GM12878 (cell line): ENCODE measurements at regions not wholly inside any gene's neighbourhood (a gene's known extent, or its start where the extent isn't known, plus 50 kb on each side); places are given as distances from the start of the nearest gene placed in this dataset.

ENCODE experiments used
- ATAC-seq: fragments of 200-7000 bp; cut with Tn5 transposase; 3 replicates; pipeline ENCODE4 v1.9.1; 2020; ENCODE audit warnings: mild to moderate bottlenecking, moderate library complexity
- BruUV-seq: library from RNA; stranded (reverse); fragments of 400-500 nt; replicated peaks from 2 replicates; lab custom pipeline; 2021; lab: Mats Ljungman, UMichigan
- CTCF ChIA-PET: fragments of 300-600 bp; sonication (Branson Sonifier 250); formaldehyde crosslinking; extraction: SDS; loops from one replicate; lab custom pipeline; 2021; ENCODE audit warnings: inconsistent platforms; lab: Yijun Ruan, JAX
- POLR2A ChIA-PET: fragments of 350-600 bp; formaldehyde crosslinking; extraction: SDS; loops from one replicate; lab custom pipeline; 2021; ENCODE audit warnings: inconsistent platforms; lab: Charles Lee
- RAD21 ChIA-PET: fragments of 300-600 bp; sonication (Branson Sonifier 250); formaldehyde crosslinking; loops from one replicate; lab custom pipeline; 2023; ENCODE audit warnings: antibody characterized with exemption; ENCODE audit not compliant: unreplicated experiment; lab: Charles Lee
- SMC1A ChIA-PET: fragments of 300-600 bp; sonication (Branson Sonifier 250); formaldehyde crosslinking; loops from one replicate; lab custom pipeline; 2023; ENCODE audit not compliant: unreplicated experiment, uncharacterized antibody; lab: Charles Lee
- DNase-seq: peaks from one replicate; pipeline ENCODE4 v3.0.0-alpha.2; 2011; ENCODE audit warnings: low read depth, low spot score
- FAIRE-seq: peaks from 3 replicates; lab custom pipeline; 2011; peaks lifted over from hg19 to GRCh38; lab: Jason Lieb, UNC
- H2AFZ ChIP-seq: 2 replicates; pipeline ENCODE4 v1.6.0; 2011; ENCODE audit warnings: low read depth, low read length, control low read depth; ENCODE audit not compliant: control insufficient read depth
- H3K27ac ChIP-seq: 2 replicates; pipeline ENCODE4 v1.5.1; 2011; ENCODE audit warnings: control low read depth; ENCODE audit not compliant: control insufficient read depth, insufficient read depth
- H3K27me3 ChIP-seq, 2 experiments: replicated peaks in 1 of 2; 2 replicates each; pipeline versions ENCODE4 v1.6.0 to v1.6.1; 2011; ENCODE audit warnings: low read length in 1 of 2; ENCODE audit not compliant: control insufficient read depth in 2 of 2, insufficient read depth in 2 of 2
- H3K36me3 ChIP-seq, 2 experiments: 2 replicates each; pipeline ENCODE4 v1.5.1; 2011; ENCODE audit warnings: low read length in 1 of 2; ENCODE audit not compliant: control insufficient read depth in 2 of 2, insufficient read depth in 2 of 2
- H3K4me1 ChIP-seq: 2 replicates; pipeline ENCODE4 v1.6.1; 2011; ENCODE audit warnings: mild to moderate bottlenecking, low read length, moderate library complexity, mixed read lengths; ENCODE audit not compliant: control insufficient read depth, insufficient read depth
- H3K4me2 ChIP-seq: 2 replicates; pipeline ENCODE4 v1.6.0; 2011; ENCODE audit warnings: control low read depth; ENCODE audit not compliant: control insufficient read depth, insufficient read depth
- H3K4me3 ChIP-seq: fragments of 200-600 bp; sonication (generic); 2 replicates; pipeline ENCODE4 v1.5.1; 2016
- H3K79me2 ChIP-seq: 2 replicates; pipeline ENCODE4 v1.6.0; 2011; ENCODE audit warnings: low read length; ENCODE audit not compliant: control insufficient read depth, insufficient read depth
- H3K9ac ChIP-seq: 2 replicates; pipeline ENCODE4 v1.8.0; 2011; ENCODE audit warnings: low read length, control low read depth, mixed read lengths; ENCODE audit not compliant: control insufficient read depth, insufficient read depth
- H3K9me3 ChIP-seq: replicated peaks from 3 replicates; pipeline ENCODE4 v1.5.1; 2011; ENCODE audit warnings: mild to moderate bottlenecking, low read length; ENCODE audit not compliant: control insufficient read depth, insufficient read depth
- H4K20me1 ChIP-seq: 2 replicates; pipeline ENCODE4 v1.6.0; 2011; ENCODE audit not compliant: control insufficient read depth, insufficient read depth
- ATF2 ChIP-seq: IDR thresholded peaks from 2 replicates; pipeline ENCODE4 v1.6.1; 2012; ENCODE audit warnings: low read length, inconsistent platforms
- BHLHE40 ChIP-seq, 2 experiments: fragments of 450-650 bp in 1 of 2; IDR thresholded peaks; 2 replicates each; pipeline ENCODE4 v1.6.1; 2011 to 2017; ENCODE audit warnings: low read depth in 2 of 2, borderline replicate concordance in 1 of 2, improper control_type of control experiment in 1 of 2, low read length in 1 of 2, mild to moderate bottlenecking in 1 of 2
- CREM ChIP-seq: IDR thresholded peaks from 2 replicates; pipeline ENCODE4 v1.6.1; 2014; ENCODE audit warnings: antibody characterized with exemption, low read depth
- DPF2 ChIP-seq: fragments of 450-650 bp; IDR thresholded peaks from 2 replicates; pipeline ENCODE4 v1.6.1; 2017; ENCODE audit warnings: mild to moderate bottlenecking
- EP300 ChIP-seq, 2 experiments: fragments of 150-350 bp in 1 of 2; IDR thresholded peaks; 2 replicates each; pipeline ENCODE4 v1.6.1; 2011 to 2012; ENCODE audit warnings: low read depth in 2 of 2, low read length in 2 of 2, borderline replicate concordance in 1 of 2, improper control_type of control experiment in 1 of 2, inconsistent platforms in 1 of 2; ENCODE audit not compliant: control insufficient read depth in 1 of 2
- ESRRA ChIP-seq: IDR thresholded peaks from 2 replicates; pipeline ENCODE4 v1.6.1; 2012; ENCODE audit warnings: mild to moderate bottlenecking, low read length, improper control_type of control experiment
- JUND ChIP-seq: IDR thresholded peaks from 2 replicates; pipeline ENCODE4 v1.6.1; 2012; ENCODE audit warnings: low read depth, mild to moderate bottlenecking, low read length, improper control_type of control experiment, moderate library complexity
- KDM1A ChIP-seq: fragments of 200-600 bp; sonication (generic); IDR thresholded peaks from 2 replicates; pipeline ENCODE4 v1.6.1; 2016; ENCODE audit warnings: borderline replicate concordance
- MLLT1 ChIP-seq: fragments of 450-650 bp; IDR thresholded peaks from 2 replicates; pipeline ENCODE4 v1.6.1; 2016; ENCODE audit warnings: mild to moderate bottlenecking
- MTA2 ChIP-seq: fragments of 450-650 bp; IDR thresholded peaks from 2 replicates; pipeline ENCODE4 v1.6.1; 2016; ENCODE audit warnings: low read depth, mild to moderate bottlenecking, moderate library complexity
- PAX5 ChIP-seq: IDR thresholded peaks from 2 replicates; pipeline ENCODE4 v1.6.1; 2011; ENCODE audit warnings: low read depth, low read length, borderline replicate concordance
- POLR2AphosphoS5 ChIP-seq: IDR thresholded peaks from 2 replicates; pipeline ENCODE4 v1.6.1; 2011; ENCODE audit warnings: mild to moderate bottlenecking, low read length, inconsistent platforms
- RAD51 ChIP-seq: fragments of 450-650 bp; IDR thresholded peaks from 2 replicates; pipeline ENCODE4 v1.6.1; 2016; ENCODE audit warnings: moderate library complexity, mild to moderate bottlenecking, inconsistent platforms
- RBBP5 ChIP-seq: fragments of 200-600 bp; sonication (generic); conservative IDR thresholded peaks from 2 replicates; pipeline ENCODE4 v1.6.1; 2016
- STAT3 ChIP-seq: IDR thresholded peaks from 2 replicates; pipeline ENCODE4 v1.6.1; 2011; ENCODE audit warnings: low read depth, low read length, improper control_type of control experiment
- SUPT20H ChIP-seq: IDR thresholded peaks from 2 replicates; pipeline ENCODE4 v1.6.1; 2011; ENCODE audit warnings: low read depth, mild to moderate bottlenecking, low read length, moderate library complexity, borderline replicate concordance; ENCODE audit not compliant: control insufficient read depth
- TARDBP ChIP-seq: IDR thresholded peaks from 2 replicates; pipeline ENCODE4 v1.6.1; 2016; ENCODE audit warnings: borderline replicate concordance
- TBL1XR1 ChIP-seq: IDR thresholded peaks from 2 replicates; pipeline ENCODE4 v1.6.1; 2012; ENCODE audit warnings: low read depth, low read length, improper control_type of control experiment
- ZNF217 ChIP-seq: fragments of 450-650 bp; IDR thresholded peaks from 2 replicates; pipeline ENCODE4 v1.6.1; 2017; ENCODE audit warnings: antibody characterized with exemption, mild to moderate bottlenecking
- ZZZ3 ChIP-seq: IDR thresholded peaks from 2 replicates; pipeline ENCODE4 v1.6.1; 2011; ENCODE audit warnings: low read depth; ENCODE audit not compliant: control insufficient read depth, insufficient read length
- WGBS: methylation state at CpG from one replicate; pipeline ENCODE4 v1.1.6; 2016; ENCODE audit warnings: low lambda C conversion rate; ENCODE audit not compliant: insufficient replicate concordance, insufficient coverage; ENCODE audit errors: missing lambda C conversion rate; 5-methylcytosine and 5-hydroxymethylcytosine counted together
- in situ Hi-C: fragments of 300-500 bp; cut with MboI; formaldehyde crosslinking; loops from 9 replicates; pipeline ENCODE4 v1.14.3; 2018; ENCODE audit warnings: mixed read lengths
- intact Hi-C: fragments of 100-400 bp; cut with micrococcal nuclease; formaldehyde crosslinking; loops from one replicate; pipeline ENCODE4 v1.14.2; 2022; ENCODE audit not compliant: unreplicated experiment

- no peak for TF ChIP-seq RBBP5
- TF ChIP-seq ZZZ3 = no peak
- TF ChIP-seq KDM1A = no peak
- no peak for TF ChIP-seq BHLHE40 (IDR thresholded peaks at IDR 0.05; ENCODE audit: borderline replicate concordance in 1 of 2, low read depth in 2 of 2, low read length in 1 of 2)
- TF ChIP-seq STAT3 = no peak
Measured at GRCh38 chr19:13627531-13627930, 121.3 kb upstream of the CACNA1A start (continued).

GRCh38 chr19:13623716-13624710, 117.7 kb upstream of the CACNA1A start:
- 20% methylated on average over 28 of the region's 28 CpGs for WGBS
- H3K36me3 ChIP-seq = no peaks in the 10 kb centered on the region
- no peak for DNase-seq
- in situ Hi-C loops (no loop called here), intact Hi-C loops (no loop called here)
- H3K4me1 ChIP-seq = no peaks in the 10 kb centered on the region
- H3K79me2 ChIP-seq = no peaks in the 10 kb centered on the region
- CTCF ChIA-PET = interaction anchor here (0.7 kb wide), 1 partner anchor 26 kb away, joined by 3 read pairs; no protein-coding TSS in a partner anchor
- RAD21 ChIA-PET = no interaction called here
- ATAC-seq = no peak
- no peaks in the 10 kb centered on the region for H3K9me3 ChIP-seq
- no peak for FAIRE-seq
- BruUV-seq = no TSS peak
- peaks cover 2 to 3% of the 10 kb centered on the region in 2 experiments for H3K27me3 ChIP-seq
- POLR2A ChIA-PET = no interaction called here
- SMC1A ChIA-PET = no interaction called here
- no peak overlapping the region for H3K27ac ChIP-seq
- H3K9ac ChIP-seq = no peak overlapping the region
- H3K4me2 ChIP-seq = no peak overlapping the region
- no peak overlapping the region for H2AFZ ChIP-seq
- H3K4me3 ChIP-seq = no peak overlapping the region
- no peaks in the 10 kb centered on the region for H4K20me1 ChIP-seq
- TF ChIP-seq RAD51 (no peak), PAX5 (no peak), CREM (no peak), TARDBP (no peak), ZNF217 (no peak), SUPT20H (no peak), TBL1XR1 (no peak), MTA2 (no peak), ATF2 (no peak), EP300 (IDR thresholded peaks at IDR 0.05; ENCODE audit: borderline replicate concordance in 1 of 2, control insufficient read depth in 1 of 2, low read depth in 2 of 2, low read length in 2 of 2) (no peak), DPF2 (no peak), JUND (no peak), MLLT1 (no peak), ESRRA (no peak), POLR2AphosphoS5 (no peak)
